HG02981 (cell line): ENCODE measurements at regions not wholly inside any gene's neighbourhood (a gene's known extent, or its start where the extent isn't known, plus 50 kb on each side); places are given as distances from the start of the nearest gene placed in this dataset.
A peak's percentile ranks its signal among the peaks of the same experiment; 100 is the strongest.

ENCODE experiments used
- ATAC-seq: cut with Tn5 transposase; IDR thresholded peaks from one replicate; pipeline ENCODE4 v1.9.1; 2021; ENCODE audit warnings: mild to moderate bottlenecking, moderate library complexity; ENCODE audit not compliant: unreplicated experiment

DNA sequence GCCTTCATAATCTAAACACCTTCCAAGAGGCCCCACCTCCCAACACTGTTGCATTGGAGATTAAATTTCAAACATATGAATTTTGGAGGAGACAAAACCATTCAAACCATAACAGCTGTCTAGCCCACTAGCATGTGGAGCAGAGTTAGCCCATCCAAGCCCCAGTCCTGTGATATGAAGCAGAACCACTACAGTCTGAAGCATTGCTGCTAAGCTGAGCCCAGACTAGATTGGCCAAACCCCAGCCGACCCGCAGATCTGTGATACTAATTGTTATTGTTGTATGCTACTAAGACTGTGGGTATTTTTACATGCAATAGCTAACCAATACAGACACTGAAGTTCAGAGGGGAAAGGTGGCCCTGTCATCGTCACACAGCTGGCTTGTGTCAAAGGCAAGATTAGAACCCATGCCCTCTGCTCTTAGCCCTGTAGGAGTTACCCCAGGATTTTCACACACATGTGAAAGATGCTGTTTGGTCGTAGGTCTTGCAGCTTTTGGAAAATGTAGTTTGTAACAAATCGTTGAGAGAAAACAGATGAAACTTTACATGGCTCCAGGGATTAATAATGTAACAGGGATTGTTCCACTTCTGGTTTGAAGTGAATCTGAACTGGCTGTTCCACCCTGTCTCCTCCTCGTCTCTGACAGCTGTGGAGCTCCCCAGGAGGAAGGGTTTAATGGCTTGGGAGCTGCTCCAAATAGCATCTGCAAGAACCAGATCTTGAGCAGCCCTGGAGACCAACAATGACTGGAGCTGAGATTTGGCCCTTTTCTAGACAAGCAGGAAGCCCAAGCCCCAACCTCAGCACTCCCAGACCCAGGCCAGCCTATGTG is 517.5 kb downstream of the MID1IP1 start:
- ATAC-seq: no peak

DNA sequence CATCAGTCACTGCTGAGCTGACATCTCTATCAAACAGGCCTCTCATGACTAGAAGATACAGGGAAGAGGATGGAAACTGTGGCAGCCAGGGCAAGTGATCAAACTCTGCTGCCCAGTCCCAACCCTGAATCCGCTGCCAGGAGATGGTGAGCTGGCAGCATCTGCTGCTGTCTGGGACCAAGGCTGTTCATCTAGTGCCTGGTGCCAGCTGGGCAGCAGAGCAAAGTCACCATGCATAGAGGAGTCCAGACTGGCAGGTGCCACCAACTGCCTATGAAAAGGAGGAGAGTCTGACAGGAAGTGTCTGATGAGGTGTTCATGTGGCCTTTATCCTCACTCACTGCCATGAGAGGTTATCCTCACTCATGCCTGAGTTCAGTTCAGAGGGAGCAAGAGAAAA is 518.9 kb downstream of the MID1IP1 start:
- no peak for ATAC-seq

DNA sequence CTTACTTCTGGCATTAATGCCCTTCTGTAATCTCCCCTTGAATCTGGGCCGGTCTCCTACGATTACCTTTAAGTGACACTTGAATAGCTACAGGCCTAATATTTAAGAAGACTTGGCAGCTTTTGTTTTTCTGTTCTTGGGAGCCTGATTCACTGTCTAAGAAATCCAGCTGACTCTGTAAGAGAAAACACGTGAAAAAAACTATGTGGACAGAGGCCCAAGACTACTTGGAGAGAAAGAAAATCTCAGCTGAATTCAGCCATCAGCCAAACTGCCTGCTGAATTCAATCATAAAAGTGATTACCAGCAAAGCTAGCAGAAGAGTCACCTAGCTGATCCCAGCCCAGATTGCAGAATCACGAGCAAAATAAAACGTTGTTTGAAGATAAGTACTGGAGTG is 521.2 kb downstream of the MID1IP1 start:
- ATAC-seq: no peak

DNA sequence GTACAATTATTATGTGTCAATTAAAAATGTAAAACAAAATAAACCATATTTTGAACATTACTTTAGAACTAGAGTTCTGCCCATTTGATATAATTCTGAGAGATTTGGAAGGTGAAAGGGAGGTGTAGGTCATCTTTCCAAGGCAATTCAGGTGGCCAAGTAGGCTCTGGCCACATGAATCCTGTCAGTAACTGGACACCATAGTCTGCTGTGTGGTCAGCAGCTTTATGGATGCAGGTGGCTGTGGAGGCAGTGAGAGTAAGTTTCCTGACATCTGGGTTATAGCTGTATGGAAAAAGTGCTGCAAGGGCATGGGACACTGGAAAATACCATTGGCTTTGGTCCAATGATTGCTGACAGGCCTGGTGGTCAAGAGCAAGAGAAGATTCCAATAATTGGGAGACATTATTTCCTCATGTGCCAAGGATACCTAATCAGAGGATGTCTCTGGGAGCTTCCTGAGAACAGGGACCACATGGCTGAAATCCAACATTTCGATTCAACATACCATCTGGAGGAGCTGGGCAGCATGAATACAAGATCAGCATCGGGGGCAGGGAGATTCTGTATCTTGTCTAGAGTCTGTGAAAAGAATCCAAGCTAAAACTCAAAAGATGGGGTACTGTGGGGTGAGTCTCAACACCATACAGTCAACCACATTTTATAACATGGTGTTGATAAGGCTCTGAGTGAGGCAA is 523.1 kb downstream of the MID1IP1 start:
- ATAC-seq: no peak

DNA sequence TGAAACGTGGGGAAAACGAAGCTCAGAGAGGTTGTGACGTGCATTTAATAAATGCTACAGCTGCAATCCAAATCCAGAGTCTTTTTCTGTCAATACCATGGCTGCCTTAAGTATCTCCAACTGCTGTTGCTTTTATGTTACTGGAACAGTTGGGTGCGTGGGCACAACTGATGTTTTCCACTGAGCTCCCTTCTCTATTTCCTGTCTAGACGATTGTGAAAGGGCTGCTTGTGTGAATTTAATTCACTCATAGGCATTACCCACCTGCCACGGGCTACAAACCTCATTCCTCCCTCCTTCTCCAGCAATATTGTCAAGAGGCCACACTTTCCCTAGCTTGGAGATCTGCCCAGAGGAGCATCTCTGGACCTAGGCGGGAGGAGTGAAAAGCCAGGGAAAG is 526.0 kb downstream of the MID1IP1 start:
- ATAC-seq: no peak

DNA sequence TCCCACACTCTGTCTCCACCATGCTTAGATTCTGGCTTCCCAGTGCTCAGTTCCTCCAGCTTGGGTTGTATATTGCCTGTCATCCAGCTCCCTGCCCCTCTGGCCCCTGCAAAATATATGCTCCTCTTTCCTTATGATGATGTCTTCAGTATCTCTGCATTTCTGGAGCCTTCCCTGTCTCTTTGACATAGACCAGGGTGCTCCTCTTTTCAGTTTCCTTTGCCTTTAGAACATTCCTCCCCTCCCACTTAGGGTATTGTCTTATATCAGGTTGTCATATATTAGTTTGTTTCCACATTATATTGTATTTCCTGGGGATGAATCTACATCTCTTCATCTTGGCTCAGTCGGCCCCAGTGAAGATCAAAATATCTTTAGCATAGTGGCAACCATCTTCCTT is 526.4 kb downstream of the MID1IP1 start:
- no peak for ATAC-seq

DNA sequence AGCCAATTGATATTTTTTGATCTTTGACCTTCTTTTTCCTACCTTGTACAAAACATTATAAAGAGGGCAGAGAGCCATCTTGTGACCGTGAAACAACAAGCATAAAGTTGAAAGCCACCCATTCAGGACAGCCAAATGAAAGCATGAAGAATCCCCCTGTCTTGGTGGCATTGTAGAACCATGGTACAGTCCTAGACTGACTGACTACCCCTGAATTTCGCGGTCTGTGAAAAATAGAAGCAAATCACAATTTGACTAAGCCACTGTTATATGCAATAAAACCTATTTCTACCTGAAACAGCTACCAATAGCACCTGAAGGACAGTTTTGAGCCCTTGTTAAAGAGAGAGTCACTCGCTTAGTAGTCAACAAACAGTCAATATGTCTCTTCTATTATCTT is 527.4 kb downstream of the MID1IP1 start:
- ATAC-seq: no peak

DNA sequence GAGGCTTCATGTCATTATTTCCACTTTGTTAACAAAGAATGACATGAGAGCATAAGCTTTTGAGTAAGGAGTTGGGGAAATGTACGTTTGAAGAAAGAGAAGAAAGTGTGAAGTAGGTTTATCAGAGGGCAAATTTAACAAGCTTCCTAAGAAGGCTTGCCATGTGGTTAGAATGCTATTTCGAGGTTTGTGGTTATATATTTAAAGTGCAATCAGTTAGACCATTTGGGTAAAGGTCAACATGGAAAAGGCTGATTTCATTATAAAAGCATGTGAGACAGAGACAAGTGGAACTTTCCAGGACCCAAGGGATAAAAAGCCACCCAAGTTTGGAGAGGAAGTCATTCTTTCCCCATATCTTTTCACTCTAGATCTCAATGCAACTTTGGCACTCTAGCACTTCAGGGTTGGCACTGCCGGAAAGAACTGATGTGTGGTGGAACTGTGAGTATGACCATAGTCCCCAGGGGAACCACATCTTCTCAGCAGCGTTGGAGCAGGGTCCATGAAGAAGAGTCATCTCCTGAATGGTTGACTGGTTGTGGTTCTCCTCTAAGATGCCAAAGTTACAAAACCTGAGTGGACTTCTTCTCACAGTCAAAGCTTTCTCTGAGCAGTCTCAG is 529.9 kb downstream of the MID1IP1 start:
- ATAC-seq: peak; percentile 67

GRCh38 chrX:39333451-39333850 is 532.2 kb downstream of the MID1IP1 start:
- ATAC-seq: no peak

GRCh38 chrX:39335513-39336235 is 534.4 kb downstream of the MID1IP1 start:
- no peak for ATAC-seq

- peak; percentile 88 for ATAC-seq
These were observed 535.5 kb downstream of the MID1IP1 start for GRCh38 chrX:39336671-39337311.

DNA sequence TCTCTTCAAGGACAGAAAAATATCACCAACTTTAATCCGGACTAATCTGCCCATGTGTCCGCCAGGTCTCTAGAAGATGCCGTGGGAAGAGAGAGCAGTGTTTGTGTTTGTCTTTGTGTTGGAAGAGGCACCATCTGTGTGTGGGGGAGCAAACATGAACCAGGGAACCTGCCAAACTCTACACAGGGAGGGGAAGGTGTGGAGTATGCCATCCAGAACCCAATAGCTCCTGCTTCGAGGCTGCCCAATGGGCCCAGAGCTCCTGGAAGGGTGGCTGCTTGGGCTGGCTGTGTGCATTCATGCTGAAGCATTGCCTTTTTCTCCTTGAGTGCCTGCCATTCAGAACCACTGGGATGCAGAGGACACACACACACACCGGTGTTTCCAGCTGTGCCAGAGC is 536.2 kb downstream of the MID1IP1 start:
- no peak for ATAC-seq

DNA sequence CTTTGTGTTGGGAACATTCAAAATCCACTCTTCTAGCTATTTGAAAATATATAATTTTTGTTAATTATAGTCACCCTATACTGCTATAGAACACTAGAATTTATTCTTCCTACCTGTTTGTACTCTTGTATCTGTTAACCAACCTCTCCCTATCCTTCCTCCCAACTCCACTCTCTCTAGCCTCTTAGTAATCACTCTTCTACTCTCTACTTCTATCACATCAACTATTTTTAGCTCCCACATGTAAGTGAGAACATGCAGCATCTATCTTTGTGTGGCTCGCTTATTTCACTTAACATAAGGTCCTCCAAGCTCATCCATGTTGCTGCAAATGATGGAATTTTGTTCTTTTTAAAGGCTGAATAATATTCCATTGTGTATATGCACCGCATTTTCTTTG is 537.3 kb downstream of the MID1IP1 start:
- no peak for ATAC-seq

DNA sequence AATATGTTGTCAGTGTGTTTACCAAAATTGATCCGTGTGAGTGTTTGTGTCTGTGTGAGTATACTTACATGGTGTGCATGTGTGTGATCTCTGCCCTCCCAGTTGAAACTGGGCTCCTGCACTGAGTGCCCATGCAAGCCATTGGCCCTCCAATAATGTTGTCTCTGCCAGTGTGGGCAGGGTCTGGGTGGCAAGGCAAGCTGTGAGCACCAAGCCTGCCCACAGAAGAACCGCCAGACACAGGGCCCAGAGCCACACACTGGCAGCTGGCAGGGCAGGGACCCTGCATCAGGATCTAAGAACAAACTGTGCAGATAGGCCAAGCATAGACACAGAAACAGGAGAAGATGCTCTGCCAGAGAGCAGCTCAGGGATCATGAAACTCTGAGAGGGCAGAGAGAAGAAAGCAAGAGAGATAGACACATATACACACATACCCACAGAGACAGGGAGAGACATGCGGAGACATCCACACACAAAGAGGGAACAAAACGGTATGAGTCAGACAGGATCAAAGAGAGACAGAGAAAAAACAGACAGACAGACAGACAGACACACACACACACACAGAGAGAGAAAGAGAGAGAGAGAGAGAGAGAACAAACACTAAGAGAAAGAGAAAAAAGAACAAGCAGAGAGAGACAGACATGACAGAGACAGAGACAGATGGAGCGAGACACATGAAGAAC is 555.0 kb downstream of the MID1IP1 start:
- ATAC-seq: no peak

- ATAC-seq: no peak
These were observed 558.8 kb downstream of the MID1IP1 start for GRCh38 chrX:39360101-39360500.

GRCh38 chrX:39361736-39362135 is 560.5 kb downstream of the MID1IP1 start:
- no peak for ATAC-seq

GRCh38 chrX:39367416-39367815 is 566.2 kb downstream of the MID1IP1 start:
- no peak for ATAC-seq

- ATAC-seq: no peak
These were observed 570.9 kb downstream of the MID1IP1 start for GRCh38 chrX:39372115-39372514.

DNA sequence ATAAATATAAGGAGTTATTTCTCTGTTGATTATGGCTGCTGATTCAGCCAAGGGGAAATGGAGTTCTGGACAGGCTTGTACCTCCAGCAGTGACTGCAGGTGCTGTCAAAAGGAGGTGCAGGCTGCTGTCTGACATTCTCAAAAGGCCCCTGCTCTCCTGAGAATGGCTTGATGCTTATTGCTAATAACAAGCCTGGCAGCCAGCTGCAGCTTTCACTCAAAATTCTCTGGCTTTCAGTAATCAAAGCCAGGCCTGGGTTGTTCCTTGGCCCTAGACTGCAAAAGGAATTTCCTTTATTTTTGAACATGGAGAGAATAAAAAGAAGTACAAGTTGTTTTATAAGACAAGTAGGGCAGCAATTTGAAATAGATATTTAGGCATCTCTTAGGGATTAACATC is 575.9 kb downstream of the MID1IP1 start:
- ATAC-seq: no peak

DNA sequence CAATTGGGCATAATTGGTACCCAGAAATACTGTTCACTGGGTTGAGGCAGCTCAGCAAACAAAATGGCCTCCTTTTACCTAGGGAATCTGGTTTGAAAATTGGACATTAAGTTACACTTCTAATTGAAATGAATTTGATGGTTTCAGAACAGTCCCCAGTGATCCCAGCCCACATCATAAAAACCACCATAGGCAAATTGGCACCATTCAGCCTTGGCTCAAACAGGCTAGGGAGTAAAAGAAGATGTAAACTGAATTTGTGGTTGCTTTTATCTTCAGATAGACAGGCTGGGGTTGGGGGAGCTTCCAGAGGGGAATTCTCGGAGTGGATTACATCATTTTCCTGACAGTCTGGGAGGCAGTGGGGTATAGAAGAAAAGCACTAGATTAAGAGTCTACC is 576.5 kb downstream of the MID1IP1 start:
- ATAC-seq: no peak
